GM10266 (cell line): ENCODE measurements at regions not wholly inside any gene's neighbourhood (a gene's known extent, or its start where the extent isn't known, plus 50 kb on each side); places are given as distances from the start of the nearest gene placed in this dataset.
A peak's percentile ranks its signal among the peaks of the same experiment; 100 is the strongest.
"Not testable (repeated sequence)": the region's sequence is repeated elsewhere in the genome, so short reads cannot be mapped to it uniquely, and the experiment has no call there.

Source experiments
- DNase-seq: peaks from one replicate; pipeline ENCODE4 v3.0.0; 2012; ENCODE audit errors: extremely low spot score
- TF ChIP-seq, protein P1 (sequence below): IDR thresholded peaks from 2 replicates; pipeline ENCODE4 v1.5.1; 2012; ENCODE audit warnings: mild to moderate bottlenecking, low read depth; ENCODE audit not compliant: control insufficient read depth, insufficient read depth; ENCODE audit errors: missing control alignments

DNA sequence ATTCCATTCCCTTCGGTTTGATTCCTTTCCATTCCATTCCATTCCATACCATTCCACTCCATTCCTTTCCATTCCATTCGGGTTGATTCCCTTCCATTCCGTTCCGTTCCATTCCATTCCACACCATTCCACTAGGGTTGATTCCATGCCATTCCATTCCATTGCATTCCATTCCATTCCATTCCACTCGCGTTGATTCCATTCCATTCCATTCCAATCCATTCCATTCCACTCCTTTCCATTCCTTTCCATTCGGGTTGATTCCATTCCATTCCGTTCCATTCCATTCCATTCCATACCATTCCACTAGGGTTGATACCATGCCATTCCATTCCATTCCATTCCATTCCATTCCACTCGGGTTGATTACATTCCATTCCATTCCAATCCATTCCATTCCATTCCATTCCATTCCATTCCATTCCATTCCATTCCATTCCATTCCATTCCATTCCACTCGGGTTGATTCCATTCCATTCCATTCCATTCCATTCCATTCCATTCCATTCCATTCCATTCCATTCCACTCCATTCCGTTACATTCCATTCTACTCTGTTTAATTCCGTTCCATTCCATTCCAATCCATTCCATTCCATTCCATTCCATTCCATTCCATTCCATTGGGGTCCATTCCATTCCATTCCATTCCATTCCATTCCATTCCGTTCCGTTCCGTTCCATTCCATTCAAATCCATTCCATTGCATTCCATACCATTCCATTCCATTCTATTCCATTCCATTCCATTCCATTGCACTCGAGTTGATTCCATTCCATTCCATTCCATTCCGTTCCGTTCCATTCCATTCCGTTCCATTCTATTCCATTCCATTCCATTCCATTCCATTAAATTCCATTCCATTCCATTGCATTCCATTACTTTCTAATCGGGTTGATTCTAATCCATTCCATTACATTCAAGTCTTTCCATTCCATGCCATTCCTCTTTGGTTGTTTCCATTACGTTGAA is 163.2 kb downstream of the CWH43 start:
- TF ChIP-seq, protein P1, sequence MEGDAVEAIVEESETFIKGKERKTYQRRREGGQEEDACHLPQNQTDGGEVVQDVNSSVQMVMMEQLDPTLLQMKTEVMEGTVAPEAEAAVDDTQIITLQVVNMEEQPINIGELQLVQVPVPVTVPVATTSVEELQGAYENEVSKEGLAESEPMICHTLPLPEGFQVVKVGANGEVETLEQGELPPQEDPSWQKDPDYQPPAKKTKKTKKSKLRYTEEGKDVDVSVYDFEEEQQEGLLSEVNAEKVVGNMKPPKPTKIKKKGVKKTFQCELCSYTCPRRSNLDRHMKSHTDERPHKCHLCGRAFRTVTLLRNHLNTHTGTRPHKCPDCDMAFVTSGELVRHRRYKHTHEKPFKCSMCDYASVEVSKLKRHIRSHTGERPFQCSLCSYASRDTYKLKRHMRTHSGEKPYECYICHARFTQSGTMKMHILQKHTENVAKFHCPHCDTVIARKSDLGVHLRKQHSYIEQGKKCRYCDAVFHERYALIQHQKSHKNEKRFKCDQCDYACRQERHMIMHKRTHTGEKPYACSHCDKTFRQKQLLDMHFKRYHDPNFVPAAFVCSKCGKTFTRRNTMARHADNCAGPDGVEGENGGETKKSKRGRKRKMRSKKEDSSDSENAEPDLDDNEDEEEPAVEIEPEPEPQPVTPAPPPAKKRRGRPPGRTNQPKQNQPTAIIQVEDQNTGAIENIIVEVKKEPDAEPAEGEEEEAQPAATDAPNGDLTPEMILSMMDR, result peak; percentile 1
- DNase-seq, result not testable (repeated sequence)

DNA sequence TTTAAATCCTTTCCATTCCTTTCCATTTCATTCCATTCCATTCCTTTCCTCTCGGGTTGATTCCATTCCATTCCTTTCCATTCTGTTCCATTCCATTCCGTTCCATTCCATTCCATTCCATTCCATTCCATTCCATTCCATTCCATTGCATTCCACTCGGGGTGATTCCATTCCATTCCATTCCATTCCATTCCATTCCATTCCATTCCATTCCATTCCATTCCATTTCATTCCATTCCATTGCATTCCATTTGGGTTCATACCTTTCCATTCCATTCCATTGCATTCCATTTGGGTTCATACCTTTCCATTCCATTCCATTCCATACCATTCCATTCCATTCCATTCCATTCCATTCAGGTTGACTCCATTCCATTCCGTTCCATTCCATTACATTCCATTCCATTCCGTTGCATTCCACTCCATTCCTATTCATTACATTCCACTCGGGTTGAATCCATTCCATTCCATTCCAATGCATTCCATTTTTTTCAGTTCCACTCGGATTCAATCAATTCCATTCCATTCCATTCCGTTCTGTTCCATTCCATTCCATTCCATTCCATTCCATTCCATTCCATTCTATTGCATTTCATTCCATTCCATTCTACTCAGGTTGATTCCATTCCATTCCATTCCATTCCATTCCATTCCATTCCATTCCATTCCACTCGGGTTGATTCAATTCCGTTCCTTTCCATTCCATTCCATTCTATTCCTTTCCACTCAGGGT is 164.4 kb downstream of the CWH43 start:
- not testable (repeated sequence) for DNase-seq

DNA sequence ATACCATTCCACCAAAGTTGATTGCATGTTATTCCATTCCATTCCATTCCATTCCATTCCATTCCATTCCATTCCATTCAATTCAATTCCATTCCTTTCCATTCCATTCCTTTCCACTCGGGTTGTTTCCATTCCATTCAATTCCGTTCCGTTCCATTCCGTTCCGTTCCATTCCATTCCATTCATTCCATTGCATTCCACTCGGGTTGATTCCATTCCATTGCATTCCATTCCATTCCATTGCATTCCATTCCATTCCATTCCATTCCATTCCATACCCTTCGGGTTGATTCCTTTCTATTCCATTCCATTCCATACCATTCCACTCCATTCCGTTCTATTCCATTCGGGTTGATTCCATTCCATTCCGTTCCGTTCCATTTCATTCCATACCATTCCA is 166.9 kb downstream of the CWH43 start:
- DNase-seq, result not testable (repeated sequence)

DNA sequence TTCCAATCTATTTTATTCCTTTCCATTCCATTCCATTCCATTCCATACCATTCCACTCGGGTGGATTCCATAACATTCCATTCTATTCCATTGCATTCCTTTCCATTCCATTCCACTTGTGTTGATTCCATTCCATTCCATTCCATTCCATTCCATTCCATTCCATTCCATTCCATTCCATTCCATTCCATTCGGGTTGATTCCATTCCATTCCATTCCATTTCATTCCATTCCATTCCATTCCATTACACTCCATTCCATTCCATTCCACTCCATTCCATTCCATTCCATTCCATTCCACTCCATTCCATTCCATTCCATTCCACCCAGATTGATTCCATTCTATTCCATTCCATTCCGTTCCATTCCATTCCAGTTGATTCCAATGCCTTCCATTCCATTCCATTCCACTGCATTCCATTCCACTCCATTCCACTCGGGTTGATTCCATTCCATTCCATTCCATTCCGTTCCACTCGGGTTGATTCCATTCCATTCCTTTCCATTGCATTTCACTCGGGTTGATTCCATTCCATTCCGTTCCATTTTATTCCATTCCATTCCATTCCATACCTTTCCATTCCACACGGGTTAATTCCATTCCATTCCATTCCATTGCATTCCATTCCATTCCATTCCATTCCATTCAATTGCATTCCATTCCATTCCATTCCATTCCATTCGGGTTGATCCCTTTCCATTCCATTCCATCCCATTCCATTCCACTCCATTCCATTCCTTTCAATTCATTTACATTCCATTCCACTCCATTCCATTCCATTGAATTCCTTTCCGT is 168.4 kb downstream of the CWH43 start:
- DNase-seq, result not testable (repeated sequence)

DNA sequence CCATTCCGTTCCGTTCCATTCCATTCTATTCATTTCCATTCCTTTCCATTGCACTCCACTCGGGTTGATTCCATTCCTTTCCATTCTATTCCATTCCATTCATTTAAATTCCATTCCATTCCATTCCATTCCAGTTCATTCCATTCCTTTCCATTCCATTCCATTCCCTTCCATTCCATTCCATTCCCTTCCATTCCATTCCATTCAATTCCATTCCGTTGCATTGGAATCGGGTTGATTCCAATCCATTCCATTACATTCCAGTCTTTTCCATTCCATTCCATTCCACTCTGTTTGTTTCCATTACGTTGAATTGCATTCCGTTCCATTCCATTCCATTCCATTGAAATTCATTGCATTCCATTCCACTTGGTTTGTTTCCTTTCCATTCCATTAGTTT is 169.2 kb downstream of the CWH43 start:
- DNase-seq, result not testable (repeated sequence)

DNA sequence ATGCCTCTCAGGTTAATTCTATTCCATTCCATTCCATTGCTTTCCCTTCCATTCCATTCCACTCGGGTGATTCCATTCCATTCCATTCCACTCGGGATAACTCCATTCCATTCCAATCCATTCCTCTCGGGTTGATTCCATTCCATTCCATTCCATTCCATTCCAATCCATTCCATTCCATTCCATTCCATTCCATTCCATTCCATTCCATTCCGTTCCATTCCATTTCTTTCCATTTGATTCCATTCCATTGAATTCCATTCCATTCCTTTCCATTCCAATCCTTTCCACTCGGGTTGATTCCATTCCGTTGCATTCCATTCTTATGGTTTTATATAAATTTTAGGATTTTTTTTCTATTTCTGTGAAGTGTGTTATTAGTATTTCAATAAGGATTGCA is 170.2 kb downstream of the CWH43 start:
- DNase-seq, result not testable (repeated sequence)

DNA sequence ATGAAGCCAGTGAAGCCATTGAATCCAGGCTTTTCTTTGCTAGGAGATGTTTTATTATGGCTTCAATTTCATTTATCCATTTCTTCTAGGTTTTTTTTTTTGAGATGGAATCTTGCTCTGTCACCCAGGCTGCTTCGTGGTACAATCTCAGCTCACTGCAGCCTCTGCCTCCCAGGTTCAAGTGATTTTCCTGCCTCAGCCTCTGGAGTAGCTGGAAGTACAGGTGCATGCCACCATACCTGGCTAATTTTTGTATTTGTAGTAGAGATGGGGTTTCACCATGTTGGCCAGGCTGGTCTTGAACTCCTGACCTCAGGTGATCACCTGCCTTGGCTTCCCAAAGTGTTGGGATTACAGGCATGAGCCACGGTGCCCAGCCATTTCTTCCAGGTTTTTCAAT is 171.6 kb downstream of the CWH43 start:
- DNase-seq, result not testable (repeated sequence)

DNA sequence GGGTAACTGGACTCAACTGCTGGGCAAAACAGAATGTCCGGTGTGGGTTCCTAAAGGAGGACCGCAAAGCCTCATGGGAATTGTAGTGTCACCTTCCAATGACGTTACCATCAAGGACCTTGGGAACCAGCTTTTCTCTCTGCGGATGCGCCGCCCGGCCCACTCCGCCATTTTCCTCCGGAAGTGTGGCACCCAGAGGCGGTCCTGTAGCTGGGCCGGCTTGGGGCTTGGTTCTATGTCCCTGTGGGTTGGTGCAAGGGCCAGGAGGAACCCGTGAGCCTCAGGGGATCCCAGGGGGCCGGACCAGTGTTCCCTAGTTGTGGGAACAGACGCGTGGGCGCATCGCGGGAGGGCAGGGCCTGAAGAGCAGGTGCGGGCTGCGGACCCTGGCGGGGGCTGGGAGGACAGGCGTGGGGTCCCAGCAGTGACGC is 175.1 kb downstream of the CWH43 start:
- not testable (repeated sequence) for DNase-seq

DNA sequence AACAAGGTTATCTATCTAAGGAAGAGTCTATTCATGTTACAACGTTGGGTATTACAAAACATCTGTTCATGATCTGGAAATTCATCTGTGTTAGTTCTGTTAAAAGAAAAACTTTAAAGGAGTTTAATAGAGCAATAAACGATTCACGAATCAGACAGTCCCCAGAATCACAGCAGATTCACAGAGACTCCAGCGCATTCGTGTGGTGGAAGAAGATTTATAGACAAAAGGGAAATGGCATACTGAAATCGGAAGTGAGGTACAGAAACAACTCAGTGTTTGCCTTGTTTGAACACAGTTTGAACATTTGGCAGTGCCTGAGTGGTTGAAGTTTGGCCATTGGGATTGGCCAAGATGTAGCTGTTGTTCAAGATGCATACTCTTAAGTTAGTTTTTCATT is 178.8 kb downstream of the CWH43 start:
- DNase-seq, result not testable (repeated sequence)

DNA sequence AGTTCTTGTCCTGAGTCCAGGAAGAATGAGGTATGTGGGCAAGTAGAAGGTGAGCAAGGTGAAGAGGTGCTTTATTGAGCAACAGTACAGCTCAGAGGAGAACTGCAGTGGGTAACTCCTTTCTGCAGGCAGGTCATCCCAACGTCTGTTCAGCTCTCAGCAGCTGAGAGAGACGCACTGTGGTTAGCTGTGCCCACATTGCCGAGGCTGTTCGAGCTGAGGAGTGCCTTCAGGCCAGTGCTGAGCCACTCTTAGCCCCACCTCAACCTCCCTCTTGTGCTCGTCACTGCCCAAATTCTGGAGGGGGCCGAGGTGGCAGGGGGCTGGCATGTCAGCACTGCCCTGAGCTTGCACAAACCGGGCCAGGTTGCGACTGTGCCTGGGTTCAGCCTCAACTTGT is 191.8 kb downstream of the CWH43 start:
- DNase-seq, result not testable (repeated sequence)

DNA sequence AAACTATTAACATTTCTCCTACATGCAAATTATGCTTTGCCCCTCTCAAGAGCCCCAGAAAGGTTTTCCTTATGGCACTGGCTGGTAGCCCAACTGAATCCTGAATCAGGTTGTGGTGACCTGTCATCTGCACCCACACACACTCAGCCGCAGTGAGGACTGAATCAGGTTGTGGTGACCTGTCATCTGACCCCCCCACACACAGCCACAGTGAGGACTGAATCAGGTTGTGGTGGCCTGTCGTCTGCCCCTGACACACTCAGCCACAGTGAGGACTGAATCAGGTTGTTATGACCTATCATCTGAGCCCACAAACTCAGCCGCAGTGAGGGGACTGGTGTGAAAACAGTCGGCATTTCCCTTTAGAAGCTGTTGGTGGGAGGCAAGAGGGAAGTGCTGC is 195.0 kb downstream of the CWH43 start:
- DNase-seq, result not testable (repeated sequence)

DNA sequence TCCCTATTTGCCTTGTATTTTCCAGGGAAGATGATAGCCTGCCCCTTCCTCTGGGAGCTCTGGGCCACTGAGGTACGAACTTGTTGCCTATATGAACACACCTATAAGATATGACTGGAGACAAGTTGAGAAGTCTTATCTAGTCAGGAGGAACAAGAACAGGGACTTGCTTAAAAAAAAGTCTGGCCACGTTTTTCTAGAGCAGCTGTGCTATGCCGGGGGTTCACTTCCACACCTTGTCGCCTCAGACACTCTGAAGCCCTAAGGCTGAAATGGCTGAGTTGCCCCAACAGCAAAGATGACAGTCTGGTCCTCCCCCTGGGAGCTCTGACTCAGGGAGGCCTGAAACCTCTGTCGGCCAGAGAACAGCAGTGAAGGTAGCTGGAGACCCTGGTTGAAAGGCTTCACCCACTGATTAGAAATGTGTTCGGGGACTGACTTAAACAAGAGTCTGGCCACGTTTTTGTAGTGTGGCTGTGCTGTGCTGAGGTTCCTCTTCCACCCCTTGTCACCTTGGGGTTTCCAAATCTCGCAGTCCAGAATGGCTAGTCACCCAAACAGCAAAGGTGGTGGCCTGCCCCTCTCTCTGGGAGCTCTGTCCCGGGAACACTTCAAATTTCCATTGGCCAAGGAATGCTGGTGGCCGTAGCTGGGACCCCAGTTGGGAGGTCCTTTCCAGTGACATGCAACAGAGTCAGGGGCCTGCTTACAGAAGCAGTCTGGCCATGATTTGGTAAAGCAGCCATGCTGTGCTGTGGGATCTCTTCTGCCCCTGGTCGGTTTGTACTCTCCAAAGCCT is 225.5 kb downstream of the CWH43 start:
- not testable (repeated sequence) for DNase-seq

DNA sequence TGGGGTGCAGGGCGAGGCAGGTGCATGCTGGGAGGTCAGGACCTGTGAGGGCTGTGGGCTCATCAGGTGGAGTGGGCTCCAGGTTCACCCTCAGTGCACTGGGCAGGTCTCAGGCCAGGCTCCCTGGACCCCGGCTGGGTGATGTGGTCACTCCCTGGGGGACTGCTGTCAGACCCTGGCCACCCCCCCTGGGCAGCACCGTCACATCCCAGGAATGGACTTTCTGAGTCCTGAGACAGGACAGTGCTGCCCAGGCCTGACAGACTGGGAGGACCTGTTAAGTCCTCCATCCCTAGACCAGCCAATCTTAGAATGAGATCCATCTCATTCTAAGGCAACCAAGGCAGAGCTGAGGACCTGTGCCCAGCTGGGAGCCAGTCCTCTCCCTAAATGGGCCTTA is 227.2 kb downstream of the CWH43 start:
- DNase-seq, result not testable (repeated sequence)

DNA sequence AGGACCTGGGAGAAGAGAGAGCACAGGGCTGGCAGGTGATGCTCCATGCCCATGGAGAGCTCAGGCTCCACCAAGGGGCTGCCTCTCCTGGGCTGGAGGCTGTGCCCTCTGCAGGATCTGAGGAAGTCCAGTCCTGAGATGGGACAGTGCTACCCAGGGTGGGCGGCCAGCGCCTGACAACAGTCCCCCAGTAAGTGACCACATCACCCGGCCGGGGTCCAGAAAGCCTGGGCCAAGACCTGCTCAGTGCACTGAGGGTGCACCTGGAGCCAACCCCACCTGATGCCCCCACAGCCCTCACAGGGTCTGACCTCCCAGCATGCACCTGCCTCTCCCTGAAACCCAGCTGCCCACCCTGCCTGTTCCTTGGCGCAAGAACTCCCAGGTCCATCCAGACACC is 227.7 kb downstream of the CWH43 start:
- not testable (repeated sequence) for DNase-seq

DNA sequence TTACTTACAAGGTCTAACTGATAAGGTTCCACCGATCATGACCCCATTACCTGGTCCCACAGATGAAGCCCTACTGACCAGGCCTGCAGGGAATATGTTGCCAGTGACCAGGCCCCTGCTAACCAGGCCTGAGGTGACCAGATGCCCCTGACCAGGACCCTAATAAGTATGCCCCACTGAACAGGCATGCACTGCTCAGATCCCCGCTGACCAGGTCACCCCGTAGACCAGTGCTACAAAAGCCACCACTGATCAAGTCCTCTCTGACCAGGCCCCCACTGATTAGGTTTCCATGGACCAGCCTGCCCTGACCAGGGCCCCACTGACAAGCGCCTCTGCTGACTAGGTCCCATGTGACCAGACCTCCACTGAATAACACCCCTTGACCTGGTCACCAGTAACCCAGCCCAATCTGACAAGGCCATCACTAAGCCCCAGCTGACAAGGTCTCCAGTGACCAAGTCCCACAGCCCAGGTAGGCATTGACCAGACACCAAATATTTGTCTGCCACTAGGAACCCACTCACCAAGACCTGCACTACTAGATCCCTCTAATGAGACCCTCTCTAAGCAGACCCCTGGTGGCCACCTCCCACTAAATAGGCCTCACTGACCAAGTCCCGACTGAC is 228.5 kb downstream of the CWH43 start:
- DNase-seq, result not testable (repeated sequence)

DNA sequence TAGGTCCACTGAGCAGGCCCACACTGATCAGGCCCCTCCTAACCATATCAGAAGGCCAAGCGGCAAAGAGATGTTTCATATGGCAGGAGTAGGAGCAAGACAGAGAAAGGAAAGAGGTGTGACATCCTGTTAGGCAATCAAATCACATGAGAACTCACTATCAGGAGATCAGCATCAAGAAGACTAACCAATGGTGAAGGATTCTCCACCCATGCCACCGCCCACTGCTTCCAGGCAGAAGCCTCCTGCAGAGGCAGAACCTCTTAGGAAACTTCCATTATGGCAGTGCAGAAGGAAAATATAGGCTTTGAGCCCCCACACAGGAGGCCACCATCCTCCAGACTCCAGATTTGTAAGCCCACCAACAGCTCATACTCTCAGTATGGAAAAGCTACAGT is 229.0 kb downstream of the CWH43 start:
- DNase-seq, result not testable (repeated sequence)

DNA sequence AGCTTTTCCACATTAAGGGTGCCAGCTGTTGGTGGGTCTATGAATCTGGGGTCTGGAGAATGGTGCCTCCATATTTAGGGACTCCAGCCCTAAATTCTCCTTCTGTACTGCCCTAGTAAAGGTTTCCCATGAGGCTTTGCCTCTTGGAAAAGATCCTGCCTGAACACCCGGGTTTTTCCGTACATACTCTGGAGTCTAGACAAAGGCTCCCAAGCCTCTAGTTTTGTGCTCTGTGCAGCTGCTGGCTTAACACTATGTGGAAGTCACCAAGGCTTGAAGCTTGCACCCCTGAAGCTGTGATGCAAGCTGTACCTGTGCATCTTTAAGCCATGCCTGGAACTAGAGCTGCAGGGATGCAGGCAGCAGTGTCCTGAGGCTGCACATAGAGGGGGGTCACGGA is 230.5 kb downstream of the CWH43 start:
- not testable (repeated sequence) for DNase-seq
